ENCODE measurements at regions not wholly inside any gene's neighbourhood (a gene's known extent, or its start where the extent isn't known, plus 50 kb on each side); places are given as distances from the start of the nearest gene placed in this dataset.
"Not testable (repeated sequence)": the region's sequence is repeated elsewhere in the genome, so short reads cannot be mapped to it uniquely, and the experiment has no call there.

GRCh38 chr12:67091204-67091603 lies 178.0 kb upstream of the CAND1 start:
- Histone ChIP-seq H3K9ac (ENCODE audit: low read length) (no peak overlapping the region), H3K36me3 (ENCODE audit: control insufficient read depth, insufficient read depth, low read length) (no peaks in the 10 kb centered on the region), H3K27me3 (ENCODE audit: control insufficient read depth, insufficient read depth, low read length) (no peaks in the 10 kb centered on the region), H3K27ac (ENCODE audit: low read depth, low read length) (no peak overlapping the region), H3K4me1 (ENCODE audit: control insufficient read depth, insufficient read depth, low read length) (no peaks in the 10 kb centered on the region), H3K4me3 (ENCODE audit: low read length) (no peak overlapping the region)

- no peaks in the 10 kb centered on the region for H3K4me1 ChIP-seq (ENCODE audit: control insufficient read depth, insufficient read depth, low read length)
- no peak overlapping the region for H3K9ac ChIP-seq (ENCODE audit: low read length)
- no peak overlapping the region for H3K27ac ChIP-seq (ENCODE audit: low read depth, low read length)
- H3K27me3 ChIP-seq (ENCODE audit: control insufficient read depth, insufficient read depth, low read length): no peaks in the 10 kb centered on the region
- no peaks in the 10 kb centered on the region for H3K36me3 ChIP-seq (ENCODE audit: control insufficient read depth, insufficient read depth, low read length)
- H3K4me3 ChIP-seq (ENCODE audit: low read length): no peak overlapping the region
Measured at GRCh38 chr12:67091678-67092077, 177.5 kb upstream of the CAND1 start.

GRCh38 chr12:67092934-67093333 lies 176.2 kb upstream of the CAND1 start:
- H3K27me3 ChIP-seq (ENCODE audit: control insufficient read depth, insufficient read depth, low read length); H3K4me3 ChIP-seq (ENCODE audit: low read length): not testable (repeated sequence)

GRCh38 chr12:67096533-67097318 lies 172.4 kb upstream of the CAND1 start:
- H3K27ac ChIP-seq (ENCODE audit: low read depth, low read length): no peak overlapping the region
- no peak overlapping the region for H3K4me3 ChIP-seq (ENCODE audit: low read length)
- H3K27me3 ChIP-seq (ENCODE audit: control insufficient read depth, insufficient read depth, low read length): no peaks in the 10 kb centered on the region
- no peaks in the 10 kb centered on the region for H3K4me1 ChIP-seq (ENCODE audit: control insufficient read depth, insufficient read depth, low read length)
- H3K9ac ChIP-seq (ENCODE audit: low read length): no peak overlapping the region
- H3K36me3 ChIP-seq (ENCODE audit: control insufficient read depth, insufficient read depth, low read length): no peaks in the 10 kb centered on the region

More at GRCh38 chr12:67092934-67093333, 176.2 kb upstream of the CAND1 start:
- H3K36me3 ChIP-seq (ENCODE audit: control insufficient read depth, insufficient read depth, low read length); H3K27ac ChIP-seq (ENCODE audit: low read depth, low read length); H3K4me1 ChIP-seq (ENCODE audit: control insufficient read depth, insufficient read depth, low read length); H3K9ac ChIP-seq (ENCODE audit: low read length): not testable (repeated sequence)

- no peak overlapping the region for H3K27ac ChIP-seq (ENCODE audit: low read depth, low read length)
- no peaks in the 10 kb centered on the region for H3K4me1 ChIP-seq (ENCODE audit: control insufficient read depth, insufficient read depth, low read length)
- no peaks in the 10 kb centered on the region for H3K27me3 ChIP-seq (ENCODE audit: control insufficient read depth, insufficient read depth, low read length)
- no peak overlapping the region for H3K9ac ChIP-seq (ENCODE audit: low read length)
- no peaks in the 10 kb centered on the region for H3K36me3 ChIP-seq (ENCODE audit: control insufficient read depth, insufficient read depth, low read length)
- no peak overlapping the region for H3K4me3 ChIP-seq (ENCODE audit: low read length)
Measured at GRCh38 chr12:67099858-67100257, 169.3 kb upstream of the CAND1 start.

GRCh38 chr12:67103521-67103920 lies 165.6 kb upstream of the CAND1 start:
- no peaks in the 10 kb centered on the region for H3K27me3 ChIP-seq (ENCODE audit: control insufficient read depth, insufficient read depth, low read length)
- H3K9ac ChIP-seq (ENCODE audit: low read length): no peak overlapping the region
- no peaks in the 10 kb centered on the region for H3K36me3 ChIP-seq (ENCODE audit: control insufficient read depth, insufficient read depth, low read length)
- no peak overlapping the region for H3K4me3 ChIP-seq (ENCODE audit: low read length)
- no peaks in the 10 kb centered on the region for H3K4me1 ChIP-seq (ENCODE audit: control insufficient read depth, insufficient read depth, low read length)
- H3K27ac ChIP-seq (ENCODE audit: low read depth, low read length): no peak overlapping the region

- Histone ChIP-seq H3K9ac (ENCODE audit: low read length) (no peak overlapping the region), H3K36me3 (ENCODE audit: control insufficient read depth, insufficient read depth, low read length) (no peaks in the 10 kb centered on the region), H3K4me3 (ENCODE audit: low read length) (no peak overlapping the region), H3K27me3 (ENCODE audit: control insufficient read depth, insufficient read depth, low read length) (no peaks in the 10 kb centered on the region), H3K4me1 (ENCODE audit: control insufficient read depth, insufficient read depth, low read length) (no peaks in the 10 kb centered on the region), H3K27ac (ENCODE audit: low read depth, low read length) (no peak overlapping the region)
Measured at GRCh38 chr12:67107235-67107634, 161.9 kb upstream of the CAND1 start.

- H3K27me3 ChIP-seq (ENCODE audit: control insufficient read depth, insufficient read depth, low read length): no peaks in the 10 kb centered on the region
- no peak overlapping the region for H3K9ac ChIP-seq (ENCODE audit: low read length)
- H3K36me3 ChIP-seq (ENCODE audit: control insufficient read depth, insufficient read depth, low read length): no peaks in the 10 kb centered on the region
- no peaks in the 10 kb centered on the region for H3K4me1 ChIP-seq (ENCODE audit: control insufficient read depth, insufficient read depth, low read length)
- H3K27ac ChIP-seq (ENCODE audit: low read depth, low read length): no peak overlapping the region
- no peak overlapping the region for H3K4me3 ChIP-seq (ENCODE audit: low read length)
Measured at GRCh38 chr12:67107751-67108269, 161.3 kb upstream of the CAND1 start.

GRCh38 chr12:67110345-67110744 lies 158.8 kb upstream of the CAND1 start:
- not testable (repeated sequence) for H3K9ac ChIP-seq (ENCODE audit: low read length); H3K27ac ChIP-seq (ENCODE audit: low read depth, low read length); H3K27me3 ChIP-seq (ENCODE audit: control insufficient read depth, insufficient read depth, low read length); H3K4me3 ChIP-seq (ENCODE audit: low read length); H3K36me3 ChIP-seq (ENCODE audit: control insufficient read depth, insufficient read depth, low read length); H3K4me1 ChIP-seq (ENCODE audit: control insufficient read depth, insufficient read depth, low read length)

GRCh38 chr12:67111182-67111581 lies 158.0 kb upstream of the CAND1 start:
- Histone ChIP-seq H3K27ac (ENCODE audit: low read depth, low read length) (no peak overlapping the region), H3K4me1 (ENCODE audit: control insufficient read depth, insufficient read depth, low read length) (no peaks in the 10 kb centered on the region), H3K4me3 (ENCODE audit: low read length) (no peak overlapping the region)

GRCh38 chr12:67112586-67112985 lies 156.6 kb upstream of the CAND1 start:
- Histone ChIP-seq H3K9ac (ENCODE audit: low read length) (no peak overlapping the region), H3K27me3 (ENCODE audit: control insufficient read depth, insufficient read depth, low read length) (no peaks in the 10 kb centered on the region), H3K4me1 (ENCODE audit: control insufficient read depth, insufficient read depth, low read length) (no peaks in the 10 kb centered on the region), H3K36me3 (ENCODE audit: control insufficient read depth, insufficient read depth, low read length) (no peaks in the 10 kb centered on the region), H3K4me3 (ENCODE audit: low read length) (no peak overlapping the region), H3K27ac (ENCODE audit: low read depth, low read length) (no peak overlapping the region)

More at GRCh38 chr12:67111182-67111581, 158.0 kb upstream of the CAND1 start:
- no peak overlapping the region for H3K9ac ChIP-seq (ENCODE audit: low read length)
- no peaks in the 10 kb centered on the region for H3K27me3 ChIP-seq (ENCODE audit: control insufficient read depth, insufficient read depth, low read length)
- H3K36me3 ChIP-seq (ENCODE audit: control insufficient read depth, insufficient read depth, low read length): no peaks in the 10 kb centered on the region

- H3K9ac ChIP-seq (ENCODE audit: low read length): no peak overlapping the region
- H3K27me3 ChIP-seq (ENCODE audit: control insufficient read depth, insufficient read depth, low read length): no peaks in the 10 kb centered on the region
- H3K4me3 ChIP-seq (ENCODE audit: low read length): no peak overlapping the region
- no peak overlapping the region for H3K27ac ChIP-seq (ENCODE audit: low read depth, low read length)
- no peaks in the 10 kb centered on the region for H3K36me3 ChIP-seq (ENCODE audit: control insufficient read depth, insufficient read depth, low read length)
- no peaks in the 10 kb centered on the region for H3K4me1 ChIP-seq (ENCODE audit: control insufficient read depth, insufficient read depth, low read length)
Measured at GRCh38 chr12:67116134-67116533, 153.0 kb upstream of the CAND1 start.

- H3K27ac ChIP-seq (ENCODE audit: low read depth, low read length): no peak overlapping the region
- no peaks in the 10 kb centered on the region for H3K4me1 ChIP-seq (ENCODE audit: control insufficient read depth, insufficient read depth, low read length)
- H3K4me3 ChIP-seq (ENCODE audit: low read length): no peak overlapping the region
- no peaks in the 10 kb centered on the region for H3K27me3 ChIP-seq (ENCODE audit: control insufficient read depth, insufficient read depth, low read length)
- no peak overlapping the region for H3K9ac ChIP-seq (ENCODE audit: low read length)
- no peaks in the 10 kb centered on the region for H3K36me3 ChIP-seq (ENCODE audit: control insufficient read depth, insufficient read depth, low read length)
Measured at GRCh38 chr12:67122584-67122983, 146.6 kb upstream of the CAND1 start.
